Eye (tissue), 1 donor: ENCODE measurements at regions not wholly inside any gene's neighbourhood (a gene's known extent, or its start where the extent isn't known, plus 50 kb on each side); places are given as distances from the start of the nearest gene placed in this dataset.
"Not testable (repeated sequence)": the region's sequence is repeated elsewhere in the genome, so short reads cannot be mapped to it uniquely, and the experiment has no call there.

ENCODE experiments used
- DNase-seq: peaks from one replicate; pipeline ENCODE4 v3.0.0-alpha.2; 2015

- DNase-seq = no peak
Observed at GRCh38 chr1:116185161-116185701, 74.0 kb downstream of the MAB21L3 start.

GRCh38 chr1:116189481-116189880, 78.3 kb downstream of the MAB21L3 start:
- no peak for DNase-seq

- DNase-seq = no peak
Observed at GRCh38 chr1:116191294-116191693, 80.1 kb downstream of the MAB21L3 start.

- no peak for DNase-seq
Observed at GRCh38 chr1:116193768-116194167, 82.6 kb downstream of the MAB21L3 start.

GRCh38 chr1:116194568-116194967, 83.4 kb downstream of the MAB21L3 start:
- DNase-seq = no peak

GRCh38 chr1:116195077-116195868, 84.1 kb downstream of the MAB21L3 start:
- DNase-seq = no peak

GRCh38 chr1:116200343-116200742, 89.1 kb downstream of the MAB21L3 start:
- not testable (repeated sequence) for DNase-seq

- DNase-seq = no peak
Observed at GRCh38 chr1:116201911-116202310, 90.7 kb downstream of the MAB21L3 start.

GRCh38 chr1:116203181-116203723, 92.1 kb downstream of the MAB21L3 start:
- DNase-seq = no peak

- DNase-seq = no peak
Observed at GRCh38 chr1:116203920-116204319, 92.7 kb downstream of the MAB21L3 start.

GRCh38 chr1:116205941-116206679, 94.9 kb downstream of the MAB21L3 start:
- no peak for DNase-seq

- no peak for DNase-seq
Observed at GRCh38 chr1:116207126-116207735, 96.0 kb downstream of the MAB21L3 start.

GRCh38 chr1:116208136-116208535, 96.9 kb downstream of the MAB21L3 start:
- no peak for DNase-seq

GRCh38 chr1:116211294-116211693, 100.1 kb downstream of the MAB21L3 start:
- no peak for DNase-seq

GRCh38 chr1:116218922-116219321, 107.7 kb downstream of the MAB21L3 start:
- DNase-seq = no peak

- DNase-seq = no peak
Observed at GRCh38 chr1:116219651-116220434, 108.6 kb downstream of the MAB21L3 start.

- no peak for DNase-seq
Observed at GRCh38 chr1:116224111-116224510, 112.9 kb downstream of the MAB21L3 start.

GRCh38 chr1:116224561-116224960, 113.4 kb downstream of the MAB21L3 start:
- no peak for DNase-seq

- DNase-seq = peak; percentile 13
Observed at GRCh38 chr1:116226017-116226416, 114.8 kb downstream of the MAB21L3 start.

GRCh38 chr1:116228511-116228910, 117.3 kb downstream of the MAB21L3 start:
- no peak for DNase-seq

GRCh38 chr1:116230712-116231111, 119.5 kb downstream of the MAB21L3 start:
- no peak for DNase-seq

GRCh38 chr1:116231752-116232151, 120.6 kb downstream of the MAB21L3 start:
- DNase-seq = no peak
